Breast epithelium (tissue), 3 donors: ENCODE measurements at regions not wholly inside any gene's neighbourhood (a gene's known extent, or its start where the extent isn't known, plus 50 kb on each side); places are given as distances from the start of the nearest gene placed in this dataset.

Source experiments
- CTCF ChIP-seq, 3 donors: fragments of 450-650 bp; IDR thresholded peaks; one replicate each; pipeline ENCODE4 v1.5.1; 2016 to 2017; ENCODE audit warnings: antibody characterized with exemption in 3 of 3, mild to moderate bottlenecking in 3 of 3, moderate library complexity in 3 of 3
- POLR2AphosphoS5 ChIP-seq, 3 donors: sonication (generic); formaldehyde crosslinking; IDR thresholded peaks; one replicate each; pipeline ENCODE4 v1.6.1; 2017; ENCODE audit warnings: antibody characterized with exemption in 3 of 3

GRCh38 chr5:116629168-116629567 lies 54.5 kb upstream of the SEMA6A start:
- TF ChIP-seq CTCF (IDR thresholded peaks at IDR 0.05) (no peak), POLR2AphosphoS5 (IDR thresholded peaks at IDR 0.05) (no peak)
